GM20000 (cell line): ENCODE measurements at regions not wholly inside any gene's neighbourhood (a gene's known extent, or its start where the extent isn't known, plus 50 kb on each side); places are given as distances from the start of the nearest gene placed in this dataset.

Experiments used
- DNase-seq: peaks from one replicate; pipeline ENCODE4 v3.0.0; 2012; ENCODE audit warnings: low spot score
- CTCF ChIP-seq: IDR thresholded peaks from 2 replicates; pipeline ENCODE4 v1.5.1; 2012; ENCODE audit warnings: mild to moderate bottlenecking, control low read depth; ENCODE audit errors: extremely low read depth, missing control alignments

DNA sequence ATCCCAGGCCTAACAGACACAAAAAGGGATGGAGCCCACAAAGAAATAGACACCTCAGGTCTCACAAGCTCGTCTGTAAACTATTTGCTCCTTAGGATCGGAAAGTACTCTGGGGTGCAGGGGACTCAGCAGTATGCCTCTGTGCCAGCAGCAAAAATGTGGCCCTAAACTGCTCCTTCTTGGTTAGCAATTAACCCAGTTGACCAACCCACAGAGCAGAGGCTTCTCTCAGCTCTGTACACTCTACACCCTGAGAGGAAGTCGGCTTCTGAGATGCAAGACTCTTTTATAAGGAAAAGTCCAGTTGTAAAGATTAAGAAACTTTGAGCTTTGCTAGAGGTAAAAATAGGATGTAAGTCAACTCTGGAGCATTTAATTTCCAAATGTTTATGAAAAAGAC is 156.3 kb upstream of the PRSS58 start:
- DNase-seq: no peak
- TF ChIP-seq CTCF: no peak

DNA sequence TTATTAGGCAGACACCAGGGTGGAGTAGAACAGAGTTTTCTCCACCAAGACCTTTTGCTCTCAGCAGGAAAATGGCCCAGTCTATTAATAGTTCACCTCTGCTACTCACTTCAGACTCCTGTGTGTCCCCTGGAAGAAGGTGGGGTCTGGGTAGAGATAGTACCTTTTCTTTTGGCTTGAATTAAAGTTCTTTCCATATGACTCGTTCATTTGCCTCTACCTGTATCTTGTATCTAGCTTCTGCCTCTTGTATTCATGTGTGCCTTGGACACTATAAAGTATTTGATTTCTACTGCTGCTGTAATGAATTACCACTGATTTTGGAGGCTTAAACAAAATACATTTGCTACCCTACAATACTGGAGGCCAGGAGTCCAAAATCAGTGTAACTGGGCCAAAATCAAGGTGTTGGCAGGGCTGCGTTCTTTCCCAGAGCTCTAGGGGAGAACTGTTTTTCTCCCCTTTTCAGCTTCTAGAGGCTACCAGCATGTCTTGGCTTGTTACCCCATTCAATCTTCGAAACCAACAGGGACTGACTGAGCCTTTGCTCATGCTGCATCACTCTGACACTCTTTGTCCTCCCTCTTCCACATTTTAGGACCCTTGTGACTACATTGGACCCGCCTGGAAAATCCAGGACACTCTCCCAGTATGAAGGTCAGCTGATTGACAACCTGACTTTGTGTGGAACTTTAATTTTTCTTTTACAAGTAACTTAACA is 155.6 kb upstream of the PRSS58 start:
- no peak for DNase-seq
- TF ChIP-seq CTCF: no peak

- DNase-seq: peak; percentile 61
- TF ChIP-seq CTCF: peak; percentile 69
Observed at GRCh38 chr7:142412551-142413193, 154.8 kb upstream of the PRSS58 start.

DNA sequence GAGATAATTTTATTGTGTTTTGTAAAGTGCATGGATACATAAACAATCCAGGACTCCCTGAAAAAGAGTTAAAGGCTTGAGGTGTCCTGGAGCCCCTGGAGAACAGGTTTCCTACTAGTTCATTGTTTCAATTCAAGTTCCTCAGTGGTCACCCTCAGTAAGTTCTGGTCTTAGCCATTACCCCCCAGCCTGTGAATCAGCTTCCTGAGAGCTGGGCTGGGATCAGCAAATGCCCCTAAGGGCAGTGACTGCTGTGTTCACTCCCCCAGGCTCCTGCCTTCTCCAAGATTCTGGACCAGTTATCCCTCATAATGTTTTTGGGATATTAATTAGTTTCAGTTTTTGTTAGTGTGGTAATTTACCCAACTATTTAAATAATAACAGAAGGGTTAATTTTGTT is 151.6 kb upstream of the PRSS58 start:
- DNase-seq: no peak
- no peak for TF ChIP-seq CTCF

DNA sequence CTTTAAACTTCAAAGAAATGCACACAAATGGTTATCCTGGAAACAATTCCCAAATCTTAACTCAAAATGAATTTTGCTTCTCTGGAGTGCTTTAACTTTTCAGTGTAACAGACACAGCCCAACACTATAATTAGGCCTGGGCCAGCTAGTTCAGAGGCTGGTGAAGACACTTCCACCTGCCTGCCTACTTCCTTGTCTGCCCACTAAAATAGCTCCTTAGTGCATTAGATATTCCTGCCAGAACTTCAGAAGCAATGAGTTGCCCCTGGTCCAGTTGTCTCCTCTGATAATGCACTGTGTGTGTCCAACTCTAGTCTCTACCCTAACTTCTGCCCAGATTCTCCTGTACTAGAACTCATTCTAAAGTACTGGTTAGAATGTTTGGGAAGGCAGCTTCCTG is 150.9 kb upstream of the PRSS58 start:
- no peak for TF ChIP-seq CTCF
- DNase-seq: no peak

- no peak for TF ChIP-seq CTCF
- DNase-seq: no peak
Observed at GRCh38 chr7:142407939-142408570, 150.2 kb upstream of the PRSS58 start.

DNA sequence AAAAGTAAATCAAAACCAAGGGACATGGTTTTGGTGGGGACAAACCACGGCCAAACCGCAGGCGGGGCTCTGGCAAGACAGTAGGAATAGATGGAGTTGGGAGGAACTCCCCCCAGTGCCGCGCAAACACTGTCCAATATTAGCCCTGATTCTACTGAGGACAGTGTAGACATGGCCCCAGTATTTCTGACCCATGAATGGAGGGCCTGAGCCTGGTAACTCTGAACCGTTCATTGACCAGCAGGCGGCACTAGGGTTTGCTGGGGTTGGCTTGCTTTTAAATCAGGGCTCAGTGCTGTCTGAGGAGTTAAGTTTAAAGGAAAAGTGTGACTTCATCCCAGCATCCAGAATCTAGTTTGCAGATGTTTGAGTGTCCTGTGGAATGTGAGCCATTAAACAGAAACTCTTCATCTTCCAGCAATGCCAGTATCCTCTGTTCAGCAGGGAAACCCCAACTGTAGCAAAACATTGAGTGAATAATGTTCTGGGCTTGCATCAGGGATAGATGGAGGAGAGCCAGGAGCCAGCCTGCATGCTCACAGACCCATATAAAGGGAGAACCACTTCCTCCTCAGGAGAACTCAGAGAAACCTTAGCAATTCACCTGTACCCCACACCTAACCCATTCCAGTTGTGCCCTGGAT is 147.4 kb upstream of the PRSS58 start:
- DNase-seq: no peak

More for the DNA sequence above, 147.4 kb upstream of the PRSS58 start:
- TF ChIP-seq CTCF: no peak
